HG03159 (cell line): ENCODE measurements at regions not wholly inside any gene's neighbourhood (a gene's known extent, or its start where the extent isn't known, plus 50 kb on each side); places are given as distances from the start of the nearest gene placed in this dataset.
A peak's percentile ranks its signal among the peaks of the same experiment; 100 is the strongest.
"Not testable (repeated sequence)": the region's sequence is repeated elsewhere in the genome, so short reads cannot be mapped to it uniquely, and the experiment has no call there.

ENCODE experiments used
- ATAC-seq: cut with Tn5 transposase; IDR thresholded peaks from one replicate; pipeline ENCODE4 v1.9.1; 2021; ENCODE audit warnings: mild to moderate bottlenecking, moderate library complexity; ENCODE audit not compliant: unreplicated experiment

DNA sequence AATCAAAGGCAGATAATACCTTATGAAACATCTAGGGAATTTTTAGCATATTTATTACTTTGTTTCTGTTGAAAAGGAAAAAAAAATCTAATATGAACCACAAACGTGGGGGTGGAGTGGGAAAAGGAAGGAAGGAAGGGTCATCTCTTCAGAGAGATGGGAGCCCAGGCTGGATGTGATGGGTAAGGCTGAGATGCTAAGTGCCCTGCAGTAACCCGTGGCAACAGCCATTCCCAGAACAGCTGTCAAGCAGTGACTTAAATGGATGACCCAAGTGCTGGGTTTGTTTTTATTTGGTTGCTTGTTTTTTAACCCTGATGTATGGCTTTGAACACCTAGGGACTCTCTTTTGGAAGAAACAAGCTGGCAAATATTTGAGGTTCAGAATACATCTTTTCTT is 50.7 kb upstream of the KLF7 start:
- ATAC-seq: no peak

DNA sequence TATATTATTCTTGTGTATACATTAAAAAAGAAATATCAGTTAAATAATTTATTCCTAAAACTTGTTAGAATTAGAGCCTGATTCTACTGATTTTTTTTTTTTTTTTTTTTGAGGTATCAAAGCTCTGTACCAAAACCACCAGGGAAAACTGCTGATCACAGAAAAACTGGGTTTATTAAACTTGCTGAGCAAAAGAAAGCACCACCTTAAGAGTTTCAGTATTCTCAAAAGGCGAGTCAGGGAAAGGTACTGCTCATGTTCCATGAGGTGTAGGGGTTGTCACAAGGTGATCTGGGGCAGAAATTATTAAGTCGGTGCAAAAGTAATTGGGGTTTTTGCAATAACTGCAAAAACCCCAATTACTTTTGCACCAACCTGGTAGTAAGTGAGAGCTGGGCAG is 51.7 kb upstream of the KLF7 start:
- no peak for ATAC-seq

DNA sequence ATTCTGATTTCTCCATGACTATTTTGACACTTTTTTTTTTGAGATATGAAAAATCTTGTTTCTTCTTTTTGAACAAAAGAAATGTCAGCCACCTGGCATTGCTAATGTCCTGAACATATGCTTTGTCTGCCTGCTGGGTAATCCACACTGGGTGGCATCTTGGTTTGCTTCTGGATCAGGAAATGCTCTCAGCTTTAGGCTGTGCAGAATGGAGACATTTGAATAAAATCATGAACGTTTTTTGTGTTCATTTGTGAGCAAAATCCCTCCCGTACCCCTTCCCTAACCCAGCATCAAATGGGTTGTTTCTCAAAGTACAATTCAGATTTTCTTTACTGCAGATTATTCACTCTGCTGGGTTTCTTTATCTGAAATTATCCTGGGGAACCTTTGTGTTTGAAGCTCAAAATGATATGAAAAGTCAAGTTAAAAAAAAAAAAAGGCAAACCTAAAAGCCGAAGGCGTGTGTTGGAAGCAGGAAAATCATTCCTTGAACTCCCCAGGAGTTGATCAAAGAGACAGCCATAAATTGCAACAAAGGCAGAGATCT is 53.4 kb upstream of the KLF7 start:
- ATAC-seq: no peak

DNA sequence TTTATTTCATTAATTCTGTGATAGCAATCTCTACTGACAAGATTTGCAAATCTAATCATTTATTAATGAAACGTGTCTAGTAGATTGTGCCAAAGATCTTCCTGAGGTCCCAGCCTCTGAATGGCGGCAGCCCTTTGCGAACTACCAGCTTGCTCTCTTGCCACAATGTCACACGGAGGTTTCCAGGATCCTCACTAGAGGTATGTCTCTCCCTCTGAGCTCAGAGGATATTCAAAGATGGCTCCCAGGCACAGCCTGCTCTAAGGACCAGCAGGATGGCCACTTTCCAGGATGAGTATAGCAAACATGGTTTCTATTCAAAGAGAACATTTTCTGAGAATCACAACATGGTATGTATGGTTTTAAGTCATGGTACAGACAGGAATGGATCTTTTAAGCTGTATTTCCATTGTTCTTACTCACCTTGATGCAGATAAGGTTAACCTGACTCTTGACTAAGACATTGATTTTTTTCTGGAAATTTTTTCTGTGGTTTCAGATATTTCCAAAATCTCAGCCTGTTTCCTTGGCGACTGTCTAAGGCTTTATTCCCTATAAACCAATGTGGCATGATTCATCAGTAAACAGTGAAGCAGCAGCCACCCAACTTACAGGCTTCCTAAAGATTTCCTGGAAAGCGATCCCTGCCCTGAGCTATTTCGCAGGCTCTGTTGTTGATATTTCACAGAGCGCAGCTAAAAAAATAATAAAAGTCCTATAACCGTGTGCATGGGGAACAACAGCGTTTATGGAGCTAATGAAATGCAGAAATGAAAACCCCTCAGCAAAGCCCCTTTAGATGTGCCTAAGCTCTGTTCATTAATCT is 54.1 kb upstream of the KLF7 start:
- no peak for ATAC-seq

DNA sequence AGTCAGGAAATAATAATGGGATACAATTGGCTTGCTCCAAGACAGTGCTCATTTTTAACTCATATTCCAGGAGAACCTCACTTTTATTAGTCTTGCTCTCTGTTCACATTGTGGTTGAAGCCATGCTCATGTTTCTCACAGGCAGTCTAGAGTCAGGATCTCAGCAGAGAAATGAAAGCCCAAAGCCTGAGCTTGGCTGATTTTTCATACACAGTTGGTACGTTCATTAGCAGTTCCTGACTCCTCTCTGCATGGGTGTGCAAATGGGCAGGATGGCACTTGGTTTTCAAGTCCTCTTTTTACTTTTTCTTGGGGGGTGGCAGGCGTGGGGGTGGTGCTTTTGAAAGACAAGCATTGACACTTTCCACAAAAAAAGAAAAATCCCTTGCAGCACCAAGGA is 56.0 kb upstream of the KLF7 start:
- ATAC-seq: no peak

DNA sequence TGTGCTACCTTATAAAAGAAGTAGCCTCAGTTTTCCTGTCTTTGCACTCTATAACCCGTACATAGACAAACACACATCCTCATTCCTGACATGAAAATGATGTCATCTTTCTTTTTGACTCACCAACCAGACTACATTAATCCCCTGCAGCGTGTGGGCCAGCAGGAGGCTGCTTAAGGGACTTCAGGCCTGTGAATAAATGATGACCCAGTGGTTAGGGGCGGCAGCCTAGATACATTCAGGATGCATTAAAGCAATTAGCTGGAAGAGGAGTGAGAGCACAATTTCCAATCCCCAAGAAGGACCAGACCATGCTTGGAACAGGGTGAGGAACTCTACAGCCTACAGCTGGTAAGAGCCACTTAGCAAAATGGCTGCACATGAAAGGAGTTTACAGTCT is 57.3 kb upstream of the KLF7 start:
- ATAC-seq: peak; percentile 75

DNA sequence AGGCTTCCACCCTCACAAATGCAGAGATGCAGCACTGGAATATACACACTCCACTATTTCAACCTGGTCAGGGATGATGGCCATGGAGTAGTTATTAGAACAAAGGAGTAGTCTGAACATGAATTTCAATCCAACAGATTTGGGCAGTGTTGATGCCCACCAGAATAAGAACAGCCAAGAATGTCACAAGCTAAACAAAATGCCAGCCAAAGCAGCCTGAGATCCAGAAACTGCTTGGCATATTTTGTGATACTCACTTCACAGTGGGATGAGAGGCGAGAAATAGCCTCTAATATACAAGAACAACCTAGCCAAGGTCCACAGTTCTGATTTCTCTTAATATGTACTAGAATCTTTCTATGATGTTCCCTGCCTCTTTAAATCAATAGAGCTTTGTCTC is 58.6 kb upstream of the KLF7 start:
- ATAC-seq: no peak

DNA sequence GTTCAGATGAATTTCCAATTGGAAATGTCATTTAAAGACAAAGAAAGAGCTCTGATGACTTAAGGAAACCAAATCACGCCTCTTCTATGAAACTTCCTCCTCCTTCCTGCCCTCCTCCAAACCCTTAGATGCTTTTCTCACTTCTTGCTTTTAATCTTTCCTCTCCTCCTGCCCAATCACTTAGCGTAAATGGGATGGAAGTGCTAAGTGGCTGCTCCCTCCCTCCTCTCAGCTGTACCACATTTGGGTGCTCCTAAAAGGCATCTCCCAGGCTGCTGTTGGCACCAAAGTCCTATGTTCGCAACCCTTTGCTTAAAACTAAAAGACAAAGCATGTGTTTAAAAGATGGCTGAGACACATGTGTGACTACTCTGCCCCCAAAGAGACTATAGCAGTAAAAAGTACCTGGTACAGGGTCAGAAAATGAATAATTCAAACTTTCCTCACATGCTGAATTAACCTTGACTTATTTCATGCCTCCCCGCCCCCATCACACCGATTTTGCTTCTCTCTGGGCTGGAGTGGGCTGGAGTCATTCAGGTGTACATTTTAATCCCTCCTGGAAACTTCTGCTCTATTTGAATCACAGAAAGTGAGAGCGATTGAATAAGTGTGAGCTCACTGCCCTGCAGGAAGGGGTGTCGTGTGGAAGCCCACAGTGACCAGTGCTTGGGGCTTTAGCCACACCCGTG is 59.2 kb upstream of the KLF7 start:
- ATAC-seq: no peak

DNA sequence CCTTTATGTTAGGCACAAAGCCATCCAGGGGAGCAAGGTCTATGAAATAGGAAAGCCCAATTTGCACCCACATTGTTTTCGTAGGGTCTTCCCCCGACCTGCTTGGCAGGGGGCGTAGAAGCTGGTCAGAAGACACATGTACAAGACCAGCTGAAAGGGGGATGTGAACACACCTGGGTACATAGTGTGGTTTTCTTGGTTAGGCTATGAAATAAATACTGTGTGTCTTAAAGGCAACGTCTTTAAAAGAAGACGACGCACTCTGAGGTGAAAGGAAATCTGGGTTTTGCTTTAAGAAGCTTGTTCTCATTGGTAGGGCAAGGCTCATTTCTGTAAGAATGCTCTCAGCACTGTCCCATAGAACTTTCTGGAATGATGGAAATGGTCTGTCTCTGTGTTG is 60.0 kb upstream of the KLF7 start:
- no peak for ATAC-seq

DNA sequence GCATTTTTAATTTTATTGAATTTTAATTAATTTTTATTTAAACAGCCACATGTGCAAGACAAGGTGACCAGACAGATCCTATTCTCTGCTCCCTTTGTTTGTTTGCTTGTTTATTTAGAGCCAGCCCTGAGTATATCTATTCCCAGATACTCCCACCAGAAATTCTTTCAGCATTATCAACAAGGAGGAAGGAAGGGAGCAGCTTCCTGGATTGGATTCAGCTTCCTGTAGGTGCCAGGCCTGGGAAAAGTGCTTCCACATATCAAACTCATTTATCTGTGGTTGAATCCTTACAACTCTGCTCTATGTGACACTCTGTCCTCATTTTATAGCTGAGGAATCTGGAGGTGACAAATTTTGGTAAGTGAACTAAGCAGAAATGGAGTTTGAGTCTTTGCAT is 60.5 kb upstream of the KLF7 start:
- no peak for ATAC-seq

DNA sequence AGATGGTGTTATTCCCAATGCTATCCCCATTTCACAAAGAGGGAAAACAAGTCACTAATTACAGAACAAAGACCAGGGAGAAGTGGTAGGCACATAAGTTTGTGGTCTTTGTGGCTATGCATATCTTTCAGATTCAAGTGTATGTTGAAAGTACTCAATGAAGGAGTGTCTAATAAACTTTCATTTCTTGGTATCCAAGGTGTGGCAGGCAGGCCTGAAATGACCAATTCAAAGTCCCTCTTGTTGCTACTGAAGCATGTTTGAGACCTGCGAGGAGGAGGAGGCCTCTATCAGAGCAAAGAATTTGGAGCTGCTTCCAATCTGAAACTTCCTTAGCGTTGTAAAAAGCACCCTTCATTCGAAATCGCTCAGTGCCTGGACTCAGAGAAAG is 60.9 kb upstream of the KLF7 start:
- no peak for ATAC-seq

DNA sequence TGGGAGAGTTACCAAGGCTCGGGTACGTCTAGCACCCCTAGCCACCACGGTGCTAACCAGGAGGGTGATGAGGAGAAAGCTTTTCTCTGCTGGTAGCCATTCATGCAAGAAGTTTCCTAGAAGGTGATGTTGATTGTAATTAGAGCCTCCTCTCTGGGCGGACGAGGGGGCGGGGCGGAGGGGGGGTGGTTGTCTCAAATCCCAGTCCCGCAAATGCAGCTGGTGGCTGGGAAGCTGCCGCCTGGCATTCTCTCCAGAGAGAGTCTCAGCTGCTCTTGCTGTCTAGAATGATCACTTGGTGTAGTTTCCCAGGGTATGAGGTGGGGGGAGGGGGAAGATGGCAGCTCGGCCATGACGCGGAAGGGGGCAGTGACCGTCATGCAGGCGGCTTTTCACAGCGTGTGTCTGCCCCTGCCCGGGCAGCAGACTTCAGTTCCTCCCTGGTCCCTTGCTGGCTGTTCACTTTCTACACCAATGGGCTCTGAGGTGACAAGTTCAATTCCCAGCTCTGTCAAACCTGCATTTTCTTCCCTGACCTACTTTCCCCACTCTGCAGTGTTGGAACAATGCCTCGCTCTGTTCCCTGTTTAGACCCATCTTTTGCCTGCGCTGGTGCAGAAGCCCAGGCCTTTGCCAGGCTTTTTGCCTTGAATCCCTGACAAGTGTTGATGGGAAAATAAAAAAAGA is 61.5 kb upstream of the KLF7 start:
- ATAC-seq: no peak

DNA sequence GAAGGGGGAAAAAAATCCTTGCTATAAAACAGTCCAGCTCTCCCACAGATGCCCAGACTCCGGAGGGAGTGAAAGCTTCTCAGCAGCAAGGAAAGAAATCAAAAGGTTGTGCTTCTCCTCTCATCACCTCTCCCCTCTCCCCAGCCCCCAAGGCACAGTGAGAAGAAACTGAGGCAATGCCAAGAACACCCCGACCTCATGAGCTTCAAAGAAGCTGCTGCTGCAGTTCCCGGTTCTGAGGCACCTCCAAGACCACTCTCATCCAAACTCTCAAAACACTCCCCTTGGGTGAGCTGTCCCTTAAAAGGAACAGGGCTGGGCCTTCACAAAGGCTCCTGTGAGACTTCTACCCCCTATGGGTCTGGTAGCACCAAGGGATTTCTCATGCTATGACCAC is 62.0 kb upstream of the KLF7 start:
- no peak for ATAC-seq

DNA sequence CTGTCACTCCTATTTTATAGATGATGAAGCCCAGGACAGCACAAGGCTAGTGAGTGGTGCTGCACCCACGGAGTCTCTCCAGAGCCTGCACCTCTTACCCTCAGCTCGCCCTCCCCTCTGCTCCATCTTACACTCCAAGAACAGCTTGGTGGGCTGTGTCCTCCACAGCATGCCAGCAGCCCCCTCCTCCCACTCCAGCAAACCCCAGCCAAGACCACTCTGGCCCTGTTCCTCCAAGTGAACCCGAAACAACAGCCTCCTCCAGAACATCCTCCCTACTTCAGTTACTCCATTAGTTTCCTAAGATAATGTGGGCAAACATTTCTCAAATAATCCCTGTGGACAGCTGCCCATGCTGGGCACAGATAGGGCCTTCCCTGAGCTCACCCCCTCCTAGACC is 62.7 kb upstream of the KLF7 start:
- no peak for ATAC-seq

DNA sequence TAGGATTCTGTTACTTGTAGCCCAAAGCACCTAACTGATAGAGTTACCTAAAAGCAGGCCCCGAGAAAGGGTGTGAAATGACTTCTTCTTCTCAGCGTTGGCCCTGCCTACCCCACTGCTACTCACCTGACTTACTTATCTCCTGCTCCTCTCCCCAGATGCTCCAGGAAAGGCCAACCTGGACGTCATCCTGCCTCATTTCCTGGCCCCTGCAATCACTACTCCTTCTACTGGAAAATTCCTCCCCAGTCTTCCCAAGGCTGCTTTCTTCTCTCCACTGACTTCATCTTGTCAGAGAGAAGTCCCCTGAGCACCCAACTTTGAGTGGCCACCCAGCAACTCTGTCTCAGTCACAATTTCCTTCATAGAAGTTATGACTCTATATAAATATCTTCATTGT is 63.4 kb upstream of the KLF7 start:
- ATAC-seq: no peak

DNA sequence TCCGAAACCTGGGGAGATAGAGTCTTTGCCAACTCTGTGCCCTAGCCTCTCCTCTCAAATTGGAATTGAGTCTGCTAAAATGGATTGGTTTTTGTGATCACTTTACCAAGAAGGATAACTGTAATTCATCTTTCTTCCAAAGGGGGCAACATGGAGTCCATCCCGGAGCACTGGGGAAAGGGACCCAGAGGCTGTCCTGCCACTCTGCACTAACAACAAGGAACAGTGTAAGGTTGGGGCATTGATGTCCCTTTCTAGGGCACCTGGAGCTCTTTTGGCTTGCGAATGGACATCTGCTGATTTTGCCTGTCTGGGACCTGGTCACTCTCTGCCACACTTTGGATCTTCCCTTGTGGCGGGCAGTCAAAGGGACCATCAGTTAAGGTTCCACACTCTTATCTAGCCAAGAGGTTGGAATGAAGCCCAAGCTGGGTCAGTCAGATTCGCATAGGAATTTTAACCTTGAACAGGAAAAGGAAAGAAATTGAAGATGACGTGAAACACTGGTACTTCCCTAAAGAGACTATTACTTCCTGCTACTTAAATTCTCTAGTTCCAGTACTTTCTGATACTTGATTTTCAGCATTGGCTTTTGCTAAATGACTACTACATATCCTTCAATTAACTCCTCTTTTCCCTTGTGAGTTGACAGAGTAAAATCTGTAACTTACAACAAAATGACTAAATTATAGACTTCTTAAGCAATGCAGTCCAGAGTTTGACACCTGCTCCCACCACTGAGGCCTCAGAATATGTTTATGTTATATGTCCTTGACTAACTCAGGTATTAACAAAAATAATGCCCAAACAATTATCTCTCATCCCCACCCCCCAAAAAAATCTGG is 64.7 kb upstream of the KLF7 start:
- ATAC-seq: no peak

DNA sequence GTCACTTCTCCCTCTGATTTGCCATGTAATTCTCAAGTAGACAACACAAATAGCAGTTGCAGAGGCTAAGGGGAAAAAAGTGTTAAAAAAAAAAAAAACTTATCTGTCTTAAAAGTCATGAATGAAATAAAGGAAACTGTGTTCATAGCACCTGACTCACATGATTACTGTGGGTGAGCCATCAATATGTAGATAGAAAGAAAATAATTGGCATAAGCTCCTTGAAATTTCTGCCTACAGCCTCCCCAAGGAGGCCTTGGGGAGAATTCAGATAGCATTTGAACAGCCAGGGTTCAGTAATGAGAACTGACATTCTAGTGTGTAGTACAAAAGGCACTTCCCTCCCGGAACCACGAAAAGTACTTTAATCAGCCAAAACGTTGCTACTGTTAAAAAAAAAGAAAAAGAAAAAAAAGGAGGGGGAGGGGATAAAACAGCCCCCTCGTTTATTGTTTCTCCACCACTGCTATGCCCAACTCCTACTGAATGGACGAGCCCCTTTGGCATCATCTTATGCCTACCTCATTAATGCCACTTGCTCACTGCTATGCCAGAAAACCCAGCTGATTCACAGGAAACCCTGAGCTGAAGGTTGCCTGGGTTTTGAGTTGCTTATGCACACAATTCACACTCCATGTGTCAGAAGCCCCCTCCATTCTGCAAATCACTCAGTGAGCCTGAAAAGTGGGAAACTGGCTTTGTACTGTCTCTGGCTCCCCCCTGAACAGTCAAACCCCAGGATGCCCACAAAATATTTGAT is 65.5 kb upstream of the KLF7 start:
- ATAC-seq: no peak

DNA sequence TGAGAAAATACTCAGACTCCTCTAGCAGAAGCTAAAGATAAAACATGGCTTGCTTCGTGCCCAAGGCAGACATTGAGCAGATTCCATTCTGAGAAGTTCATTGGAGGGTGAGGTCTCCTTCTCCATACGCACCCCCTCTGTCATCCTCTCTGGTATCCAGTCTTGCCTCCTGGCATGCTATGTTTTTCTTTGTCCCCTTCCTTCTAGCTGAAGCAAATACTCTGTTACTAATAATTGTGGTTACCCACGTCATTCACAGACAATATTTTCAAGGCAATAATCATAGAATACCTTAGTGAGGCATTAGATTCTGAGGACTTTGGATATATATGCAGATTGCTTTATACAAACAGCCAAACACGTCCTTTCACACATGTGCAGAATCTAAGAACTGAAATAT is 66.2 kb upstream of the KLF7 start:
- no peak for ATAC-seq

DNA sequence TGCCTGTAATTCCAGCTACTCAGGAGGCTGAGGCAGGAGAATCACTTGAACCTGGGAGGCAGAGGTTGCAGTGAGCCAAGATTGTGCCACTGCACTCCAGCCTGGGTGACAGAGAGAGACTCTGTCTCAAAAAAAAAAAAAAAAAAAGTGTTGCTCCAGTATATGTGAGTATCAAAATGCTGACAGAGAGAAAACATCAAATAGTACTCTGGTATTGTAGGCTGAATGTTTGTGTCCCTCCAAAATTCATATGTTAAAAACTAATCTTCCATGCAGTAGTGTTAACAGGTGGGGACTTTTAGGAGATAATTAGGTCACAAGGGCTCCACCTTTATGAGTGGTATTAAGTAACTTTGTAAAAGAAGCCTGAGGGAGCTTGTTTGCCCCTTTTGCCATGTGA is 67.4 kb upstream of the KLF7 start:
- ATAC-seq: not testable (repeated sequence)

DNA sequence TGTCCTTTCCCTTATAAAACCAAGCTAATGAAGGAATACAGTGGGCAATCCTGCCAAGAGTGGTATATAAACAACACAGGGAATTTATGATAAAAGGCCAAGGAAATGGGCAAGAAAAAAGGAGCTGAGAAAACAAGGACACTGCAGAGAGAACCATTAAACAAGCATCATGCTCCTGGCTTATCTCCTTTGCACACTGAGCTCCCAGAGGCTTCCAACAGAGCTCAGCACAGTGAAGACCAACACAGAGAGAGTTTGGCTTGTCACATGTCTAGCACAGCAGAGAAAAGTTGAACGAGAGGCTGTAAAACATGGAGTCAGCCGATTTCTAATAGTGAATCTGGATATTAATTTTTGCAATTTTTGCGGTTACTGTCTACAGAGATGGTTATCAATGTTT is 68.0 kb upstream of the KLF7 start:
- ATAC-seq: no peak
